NCI-H345 (cell line): ENCODE measurements at regions not wholly inside any gene's neighbourhood (a gene's known extent, or its start where the extent isn't known, plus 50 kb on each side); places are given as distances from the start of the nearest gene placed in this dataset.
"Not testable (repeated sequence)": the region's sequence is repeated elsewhere in the genome, so short reads cannot be mapped to it uniquely, and the experiment has no call there.

Source experiments
- DNase-seq: peaks from one replicate; lab custom pipeline; 2025; lab: John Stamatoyannopoulos, UW

- DNase-seq: no peak
Observed at GRCh38 chr5:163276466-163276865, 160.9 kb upstream of the CCNG1 start.

GRCh38 chr5:163280897-163281296, 156.5 kb upstream of the CCNG1 start:
- not testable (repeated sequence) for DNase-seq

- no peak for DNase-seq
Observed at GRCh38 chr5:163281512-163281911, 155.9 kb upstream of the CCNG1 start.

GRCh38 chr5:163293836-163294235, 143.6 kb upstream of the CCNG1 start:
- no peak for DNase-seq

GRCh38 chr5:163303718-163304117, 133.7 kb upstream of the CCNG1 start:
- no peak for DNase-seq

GRCh38 chr5:163305655-163306054, 131.7 kb upstream of the CCNG1 start:
- DNase-seq: no peak

GRCh38 chr5:163306421-163306820, 131.0 kb upstream of the CCNG1 start:
- DNase-seq: no peak

GRCh38 chr5:163309914-163310313, 127.5 kb upstream of the CCNG1 start:
- DNase-seq: no peak

GRCh38 chr5:163310997-163311396, 126.4 kb upstream of the CCNG1 start:
- no peak for DNase-seq

GRCh38 chr5:163312598-163312997, 124.8 kb upstream of the CCNG1 start:
- DNase-seq: no peak

- DNase-seq: not testable (repeated sequence)
Observed at GRCh38 chr5:163313049-163313448, 124.3 kb upstream of the CCNG1 start.

- DNase-seq: not testable (repeated sequence)
Observed at GRCh38 chr5:163316374-163316773, 121.0 kb upstream of the CCNG1 start.

GRCh38 chr5:163318707-163319106, 118.7 kb upstream of the CCNG1 start:
- DNase-seq: no peak

- no peak for DNase-seq
Observed at GRCh38 chr5:163321511-163321910, 115.9 kb upstream of the CCNG1 start.

GRCh38 chr5:163330723-163331668, 106.4 kb upstream of the CCNG1 start:
- no peak for DNase-seq

GRCh38 chr5:163336074-163336473, 101.3 kb upstream of the CCNG1 start:
- not testable (repeated sequence) for DNase-seq

- DNase-seq: no peak
Observed at GRCh38 chr5:163339148-163339547, 98.2 kb upstream of the CCNG1 start.

- not testable (repeated sequence) for DNase-seq
Observed at GRCh38 chr5:163340378-163340777, 97.0 kb upstream of the CCNG1 start.

GRCh38 chr5:163342306-163342705, 95.1 kb upstream of the CCNG1 start:
- no peak for DNase-seq

- no peak for DNase-seq
Observed at GRCh38 chr5:163345216-163345615, 92.2 kb upstream of the CCNG1 start.

GRCh38 chr5:163347671-163348070, 89.7 kb upstream of the CCNG1 start:
- peak; percentile 41 for DNase-seq

GRCh38 chr5:163350083-163350482, 87.3 kb upstream of the CCNG1 start:
- DNase-seq: no peak

- DNase-seq: no peak
Observed at GRCh38 chr5:163352531-163352930, 84.9 kb upstream of the CCNG1 start.

GRCh38 chr5:163355811-163356210, 81.6 kb upstream of the CCNG1 start:
- not testable (repeated sequence) for DNase-seq
